ENCODE measurements at regions not wholly inside any gene's neighbourhood (a gene's known extent, or its start where the extent isn't known, plus 50 kb on each side); places are given as distances from the start of the nearest gene placed in this dataset.

GRCh38 chr10:130573446-130573845 lies 437.3 kb downstream of the GLRX3 start:
- no peak for DNase-seq (ENCODE audit: low read depth)
- no peak overlapping the region for H3K4me3 ChIP-seq (ENCODE audit: low read depth, low read length)
- ChIA-PET CTCF (no interaction called here), POLR2A (no interaction called here)
- TF ChIP-seq, protein P1, sequence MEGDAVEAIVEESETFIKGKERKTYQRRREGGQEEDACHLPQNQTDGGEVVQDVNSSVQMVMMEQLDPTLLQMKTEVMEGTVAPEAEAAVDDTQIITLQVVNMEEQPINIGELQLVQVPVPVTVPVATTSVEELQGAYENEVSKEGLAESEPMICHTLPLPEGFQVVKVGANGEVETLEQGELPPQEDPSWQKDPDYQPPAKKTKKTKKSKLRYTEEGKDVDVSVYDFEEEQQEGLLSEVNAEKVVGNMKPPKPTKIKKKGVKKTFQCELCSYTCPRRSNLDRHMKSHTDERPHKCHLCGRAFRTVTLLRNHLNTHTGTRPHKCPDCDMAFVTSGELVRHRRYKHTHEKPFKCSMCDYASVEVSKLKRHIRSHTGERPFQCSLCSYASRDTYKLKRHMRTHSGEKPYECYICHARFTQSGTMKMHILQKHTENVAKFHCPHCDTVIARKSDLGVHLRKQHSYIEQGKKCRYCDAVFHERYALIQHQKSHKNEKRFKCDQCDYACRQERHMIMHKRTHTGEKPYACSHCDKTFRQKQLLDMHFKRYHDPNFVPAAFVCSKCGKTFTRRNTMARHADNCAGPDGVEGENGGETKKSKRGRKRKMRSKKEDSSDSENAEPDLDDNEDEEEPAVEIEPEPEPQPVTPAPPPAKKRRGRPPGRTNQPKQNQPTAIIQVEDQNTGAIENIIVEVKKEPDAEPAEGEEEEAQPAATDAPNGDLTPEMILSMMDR (IDR thresholded peaks at IDR 0.05; ENCODE audit: insufficient read depth, low read depth, low read length): no peak
- H3K27me3 ChIP-seq (ENCODE audit: control insufficient read depth, insufficient read depth, low read length): no peaks in the 10 kb centered on the region
- H3K36me3 ChIP-seq (ENCODE audit: control insufficient read depth, insufficient read depth, low read length): no peaks in the 10 kb centered on the region

GRCh38 chr10:130575756-130576285 lies 439.6 kb downstream of the GLRX3 start:
- ChIA-PET POLR2A (no interaction called here), CTCF (no interaction called here)
- Histone ChIP-seq H3K27me3 (ENCODE audit: control insufficient read depth, insufficient read depth, low read length) (no peaks in the 10 kb centered on the region), H3K4me3 (ENCODE audit: low read depth, low read length) (no peak overlapping the region), H3K36me3 (ENCODE audit: control insufficient read depth, insufficient read depth, low read length) (no peaks in the 10 kb centered on the region)
- TF ChIP-seq, protein P1 (IDR thresholded peaks at IDR 0.05; ENCODE audit: insufficient read depth, low read depth, low read length): no peak
- DNase-seq (ENCODE audit: low read depth): no peak

- ChIA-PET POLR2A (no interaction called here), CTCF (no interaction called here)
- no peaks in the 10 kb centered on the region for H3K27me3 ChIP-seq (ENCODE audit: control insufficient read depth, insufficient read depth, low read length)
- no peak for DNase-seq (ENCODE audit: low read depth)
- no peaks in the 10 kb centered on the region for H3K36me3 ChIP-seq (ENCODE audit: control insufficient read depth, insufficient read depth, low read length)
- no peak overlapping the region for H3K4me3 ChIP-seq (ENCODE audit: low read depth, low read length)
- TF ChIP-seq, protein P1 (IDR thresholded peaks at IDR 0.05; ENCODE audit: insufficient read depth, low read depth, low read length): no peak
Observed at GRCh38 chr10:130576427-130576826, 440.2 kb downstream of the GLRX3 start.

- TF ChIP-seq, protein P1 (IDR thresholded peaks at IDR 0.05; ENCODE audit: insufficient read depth, low read depth, low read length): no peak
- DNase-seq (ENCODE audit: low read depth): no peak
- Histone ChIP-seq H3K27me3 (ENCODE audit: control insufficient read depth, insufficient read depth, low read length) (no peaks in the 10 kb centered on the region), H3K4me3 (ENCODE audit: low read depth, low read length) (no peak overlapping the region), H3K36me3 (ENCODE audit: control insufficient read depth, insufficient read depth, low read length) (no peaks in the 10 kb centered on the region)
- ChIA-PET CTCF (no interaction called here), POLR2A (no interaction called here)
Observed at GRCh38 chr10:130577039-130577438, 440.8 kb downstream of the GLRX3 start.

- POLR2A ChIA-PET: no interaction called here
- CTCF ChIA-PET: no interaction called here
- DNase-seq (ENCODE audit: low read depth): no peak
Observed at GRCh38 chr10:130578532-130579289, 442.5 kb downstream of the GLRX3 start.

More at GRCh38 chr10:130578532-130579289, 442.5 kb downstream of the GLRX3 start:
- Histone ChIP-seq H3K36me3 (ENCODE audit: control insufficient read depth, insufficient read depth, low read length) (no peaks in the 10 kb centered on the region), H3K27me3 (ENCODE audit: control insufficient read depth, insufficient read depth, low read length) (no peaks in the 10 kb centered on the region), H3K4me3 (ENCODE audit: low read depth, low read length) (no peak overlapping the region)
- TF ChIP-seq, protein P1 (IDR thresholded peaks at IDR 0.05; ENCODE audit: insufficient read depth, low read depth, low read length): no peak

Measured in BJ (cell line).